MG63 (cell line): ENCODE measurements at regions not wholly inside any gene's neighbourhood (a gene's known extent, or its start where the extent isn't known, plus 50 kb on each side); places are given as distances from the start of the nearest gene placed in this dataset.
"Not testable (repeated sequence)": the region's sequence is repeated elsewhere in the genome, so short reads cannot be mapped to it uniquely, and the experiment has no call there.

Experiments
- DNase-seq: peaks from one replicate; pipeline ENCODE4 v3.0.0-alpha.2; 2020
- H3K27me3 ChIP-seq: fragments of 250-450 bp; sonication (Bioruptor Pico); 2 replicates; pipeline ENCODE4 v1.5.1; 2020; ENCODE audit warnings: mild to moderate bottlenecking, moderate library complexity
- H3K36me3 ChIP-seq: fragments of 250-450 bp; sonication (Bioruptor Pico); 2 replicates; pipeline ENCODE4 v1.5.1; 2020; ENCODE audit warnings: mild to moderate bottlenecking, moderate library complexity
- H3K4me3 ChIP-seq: fragments of 250-450 bp; sonication (Bioruptor Pico); 2 replicates; pipeline ENCODE4 v1.5.1; 2020; ENCODE audit warnings: mild to moderate bottlenecking, moderate library complexity
- H3K9me3 ChIP-seq: fragments of 250-450 bp; sonication (Bioruptor Pico); 2 replicates; pipeline ENCODE4 v1.5.1; 2020; ENCODE audit warnings: mild to moderate bottlenecking, moderate library complexity

GRCh38 chr1:38770516-38771173, 88.9 kb downstream of the RRAGC start:
- H3K36me3 ChIP-seq, DNase-seq, H3K4me3 ChIP-seq, H3K9me3 ChIP-seq, H3K27me3 ChIP-seq: not testable (repeated sequence)

- no peaks in the 10 kb centered on the region for H3K9me3 ChIP-seq
- DNase-seq, result no peak
Measured at GRCh38 chr1:38766125-38766524, 93.4 kb downstream of the RRAGC start.

DNA sequence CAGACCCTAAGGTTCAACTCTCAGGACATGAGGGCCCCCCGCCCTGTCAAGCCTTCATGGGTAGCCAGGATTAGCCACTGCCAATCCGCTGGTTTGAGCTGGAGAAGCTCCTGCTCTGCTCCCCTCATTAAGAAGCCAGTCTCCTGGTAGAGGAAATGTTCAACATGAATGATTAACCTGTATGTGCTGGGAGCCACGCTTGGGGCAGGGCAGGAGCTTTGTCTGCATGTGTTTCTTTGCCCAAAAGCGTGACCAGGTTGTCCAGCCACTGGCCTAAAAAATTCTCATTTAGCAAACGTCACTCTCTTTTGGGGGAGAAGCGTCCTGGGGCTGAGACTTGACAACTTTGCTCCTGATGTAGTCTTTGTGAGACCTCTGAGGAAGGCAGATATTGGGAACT, 96.5 kb downstream of the RRAGC start:
- DNase-seq, result no peak

More at GRCh38 chr1:38766125-38766524, 93.4 kb downstream of the RRAGC start:
- Histone ChIP-seq H3K36me3 (no peaks in the 10 kb centered on the region), H3K27me3 (no peaks in the 10 kb centered on the region), H3K4me3 (no peak overlapping the region)

DNA sequence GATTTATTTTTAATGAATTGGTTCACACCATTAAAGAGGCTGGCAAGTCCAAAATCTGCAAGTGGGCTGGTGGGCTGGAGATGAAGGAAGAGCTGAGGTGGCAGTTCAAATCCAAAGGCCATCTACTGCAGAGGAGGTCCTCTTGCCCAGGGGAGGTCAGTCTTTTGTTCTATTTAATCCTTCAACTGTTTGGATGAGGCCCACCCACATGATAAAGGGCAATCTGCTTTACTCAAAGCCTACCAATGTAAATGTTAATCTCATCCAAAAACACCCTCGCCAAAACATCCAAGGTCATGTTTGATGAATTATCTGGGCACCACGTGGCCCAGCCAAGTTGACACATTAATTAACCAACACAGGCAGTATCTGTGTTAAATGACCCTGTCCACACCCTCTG, 99.0 kb downstream of the RRAGC start:
- H3K9me3 ChIP-seq, result no peaks in the 10 kb centered on the region
- no peak overlapping the region for H3K4me3 ChIP-seq
- DNase-seq, result no peak
- no peaks in the 10 kb centered on the region for H3K27me3 ChIP-seq
- no peaks in the 10 kb centered on the region for H3K36me3 ChIP-seq

More for the DNA sequence above, 96.5 kb downstream of the RRAGC start:
- H3K9me3 ChIP-seq, result no peaks in the 10 kb centered on the region
- no peak overlapping the region for H3K4me3 ChIP-seq
- H3K27me3 ChIP-seq, result no peaks in the 10 kb centered on the region
- H3K36me3 ChIP-seq, result no peaks in the 10 kb centered on the region

- no peaks in the 10 kb centered on the region for H3K36me3 ChIP-seq
- DNase-seq, result no peak
Measured at GRCh38 chr1:38758820-38759219, 100.8 kb downstream of the RRAGC start.

DNA sequence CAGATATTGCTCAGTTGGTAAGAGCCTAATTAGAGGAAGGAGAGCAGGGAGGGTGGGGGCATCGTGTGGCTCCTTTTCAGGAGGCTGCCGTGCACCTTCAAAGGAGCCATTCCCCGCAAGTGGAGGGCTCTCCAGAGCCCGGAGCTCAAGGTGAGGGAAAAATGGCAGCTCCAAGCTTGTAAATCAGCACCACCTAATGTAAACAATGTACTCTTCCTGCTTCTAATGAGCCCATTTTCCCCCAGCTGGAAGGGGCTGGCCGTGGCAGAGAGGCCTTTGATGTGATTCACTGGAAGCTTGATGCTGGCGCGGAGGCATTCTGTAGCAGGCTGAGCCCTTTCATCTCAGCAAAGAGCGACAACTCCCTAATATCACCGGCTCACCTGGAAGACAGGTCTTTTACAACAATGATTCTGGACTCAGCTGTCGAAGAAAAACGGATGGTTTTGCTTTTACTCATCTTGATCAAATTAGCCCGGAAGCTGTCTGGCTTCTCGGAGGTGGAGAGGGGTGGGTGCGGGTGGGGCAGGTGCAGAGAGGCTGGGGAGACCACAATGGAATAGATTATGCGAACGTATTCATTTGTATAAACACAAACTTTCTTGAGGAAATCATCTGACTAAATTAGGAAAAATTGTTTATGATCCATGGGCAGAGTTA, 112.5 kb downstream of the RRAGC start:
- Histone ChIP-seq H3K9me3 (no peaks in the 10 kb centered on the region; the same call in 1 of the 2 replicates), H3K27me3 (no peaks in the 10 kb centered on the region; the same call in 1 of the 2 replicates), H3K4me3 (no peak overlapping the region), H3K36me3 (no peaks in the 10 kb centered on the region)
- DNase-seq, result no peak

More at GRCh38 chr1:38758820-38759219, 100.8 kb downstream of the RRAGC start:
- Histone ChIP-seq H3K27me3 (peaks cover 2% of the 10 kb centered on the region; the same call in 1 of the 2 replicates), H3K4me3 (no peak overlapping the region), H3K9me3 (no peaks in the 10 kb centered on the region)

DNA sequence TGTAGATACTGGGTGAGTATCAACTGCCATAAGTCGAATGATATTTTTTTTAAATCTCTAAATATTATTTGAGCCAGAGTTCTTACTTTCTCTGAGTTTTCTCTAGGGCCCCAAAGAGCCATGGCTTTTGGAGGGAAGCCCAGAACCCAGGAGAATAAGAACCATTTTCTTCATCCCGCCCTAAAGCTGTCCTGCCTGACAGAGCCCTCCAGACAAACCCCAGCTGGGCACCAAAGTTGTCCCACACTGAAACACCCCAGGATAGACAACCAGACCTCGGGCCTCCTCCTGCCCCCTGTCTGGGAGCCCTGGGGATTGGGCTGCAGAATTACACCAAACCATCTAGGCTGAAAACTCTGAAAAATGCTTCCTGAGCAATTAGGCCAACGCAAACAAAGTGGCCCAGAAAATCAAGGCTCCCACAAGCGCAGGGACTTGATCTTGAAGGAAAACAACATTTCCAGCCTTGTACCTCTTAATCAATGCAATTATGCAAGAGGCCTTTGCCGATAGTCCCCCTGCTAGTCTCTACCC, 113.1 kb downstream of the RRAGC start:
- Histone ChIP-seq H3K9me3 (no peaks in the 10 kb centered on the region; the same call in 1 of the 2 replicates), H3K4me3 (no peak overlapping the region), H3K36me3 (no peaks in the 10 kb centered on the region), H3K27me3 (no peaks in the 10 kb centered on the region)
- no peak for DNase-seq

- Histone ChIP-seq H3K9me3 (no peaks in the 10 kb centered on the region; the same call in 1 of the 2 replicates), H3K4me3 (no peak overlapping the region), H3K36me3 (no peaks in the 10 kb centered on the region), H3K27me3 (no peaks in the 10 kb centered on the region)
- no peak for DNase-seq
Measured at GRCh38 chr1:38745476-38746401, 113.8 kb downstream of the RRAGC start.

DNA sequence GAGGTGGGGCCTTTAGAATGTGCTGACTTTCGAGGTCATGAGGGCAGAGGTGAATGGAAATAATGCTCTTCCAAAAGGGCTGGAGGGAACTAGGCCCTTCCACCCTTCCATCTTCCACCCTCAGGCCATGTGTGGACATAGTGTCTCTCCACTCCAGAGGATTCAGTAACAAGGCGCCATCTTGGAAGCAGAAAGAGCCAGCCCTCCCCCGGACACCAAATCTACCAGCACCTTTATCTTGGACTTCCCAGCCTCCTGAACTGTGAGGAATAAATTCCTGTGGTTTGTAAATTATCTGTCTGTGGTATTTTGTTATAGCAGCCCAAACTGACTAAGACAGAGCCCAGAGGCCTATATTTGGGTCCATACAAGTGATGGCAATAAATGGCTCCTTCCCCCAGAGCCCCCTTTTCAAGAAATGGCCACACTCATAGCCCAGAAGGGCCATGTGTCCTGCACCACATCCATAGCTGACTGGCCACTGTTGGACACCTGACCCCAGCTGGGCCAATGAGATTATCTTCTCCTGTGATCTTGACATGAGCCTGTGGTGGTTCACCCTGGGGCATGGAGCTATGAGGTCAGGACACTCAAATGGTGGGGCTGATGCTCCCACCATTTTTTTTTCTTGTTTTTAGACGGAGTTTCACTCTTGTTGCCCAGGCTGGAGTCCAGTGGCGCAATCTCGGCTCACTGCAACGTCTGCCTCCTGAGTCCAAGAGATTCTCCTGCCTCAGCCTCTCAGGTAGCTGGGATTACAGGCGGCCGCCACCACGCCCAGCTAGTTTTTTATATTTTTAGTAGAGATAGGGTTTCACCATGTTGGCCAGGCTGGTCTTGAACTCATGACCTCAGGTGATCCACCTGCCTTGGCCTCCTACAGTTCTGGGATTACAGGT, 114.9 kb downstream of the RRAGC start:
- no peak overlapping the region for H3K4me3 ChIP-seq
- DNase-seq, result no peak
- H3K27me3 ChIP-seq, result no peaks in the 10 kb centered on the region
- H3K36me3 ChIP-seq, result no peaks in the 10 kb centered on the region
- H3K9me3 ChIP-seq, result no peaks in the 10 kb centered on the region

GRCh38 chr1:38743184-38743583, 116.4 kb downstream of the RRAGC start:
- H3K9me3 ChIP-seq, result no peaks in the 10 kb centered on the region

GRCh38 chr1:38741341-38741740, 118.2 kb downstream of the RRAGC start:
- Histone ChIP-seq H3K36me3 (no peaks in the 10 kb centered on the region), H3K4me3 (no peak overlapping the region), H3K27me3 (no peaks in the 10 kb centered on the region), H3K9me3 (no peaks in the 10 kb centered on the region)
- DNase-seq, result no peak

More at GRCh38 chr1:38743184-38743583, 116.4 kb downstream of the RRAGC start:
- H3K36me3 ChIP-seq, result no peaks in the 10 kb centered on the region
- H3K4me3 ChIP-seq, result no peak overlapping the region
- no peak for DNase-seq
- H3K27me3 ChIP-seq, result no peaks in the 10 kb centered on the region

DNA sequence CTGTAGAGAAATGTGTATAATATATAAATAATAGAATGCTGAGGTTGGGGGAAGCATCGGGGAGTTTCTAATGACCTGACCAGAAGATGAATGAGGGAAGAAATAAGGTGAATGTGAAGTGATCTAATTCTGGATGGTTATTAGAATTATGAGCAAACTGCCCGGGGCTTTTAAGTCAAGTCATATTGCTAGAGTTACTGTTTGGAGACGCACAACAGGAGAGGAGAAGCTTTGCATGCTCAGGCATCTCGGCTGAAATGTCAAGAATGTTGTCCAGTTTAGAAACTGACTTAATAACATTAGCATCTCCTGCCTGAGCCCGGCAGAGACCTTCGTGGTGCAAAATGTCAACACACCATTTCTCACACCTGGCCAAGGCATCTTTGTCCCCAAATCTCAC, 119.1 kb downstream of the RRAGC start:
- DNase-seq, result no peak
- Histone ChIP-seq H3K9me3 (no peaks in the 10 kb centered on the region), H3K36me3 (no peaks in the 10 kb centered on the region), H3K4me3 (no peak overlapping the region), H3K27me3 (no peaks in the 10 kb centered on the region)

DNA sequence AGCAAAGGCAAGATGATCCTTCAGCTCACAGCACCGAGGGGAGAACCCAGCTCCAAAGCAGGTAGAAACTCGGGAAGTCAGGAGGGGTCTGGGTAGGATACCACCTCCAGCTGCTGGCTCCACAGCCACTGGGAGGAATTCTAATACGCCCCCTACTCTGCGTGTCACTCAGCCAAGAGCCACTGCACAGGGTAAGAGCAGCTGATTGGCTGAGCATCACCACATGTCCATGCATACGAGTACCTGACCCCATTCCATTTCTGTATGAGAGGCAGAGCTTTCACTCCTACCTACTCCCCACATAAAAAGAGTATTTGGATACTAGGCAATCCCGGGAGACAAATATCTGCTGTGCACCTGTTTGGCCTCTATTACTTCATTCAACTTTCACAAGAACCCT, 121.4 kb downstream of the RRAGC start:
- no peaks in the 10 kb centered on the region for H3K9me3 ChIP-seq
- no peaks in the 10 kb centered on the region for H3K36me3 ChIP-seq
- no peak for DNase-seq
- H3K4me3 ChIP-seq, result no peak overlapping the region
- no peaks in the 10 kb centered on the region; the same call in 1 of the 2 replicates for H3K27me3 ChIP-seq

DNA sequence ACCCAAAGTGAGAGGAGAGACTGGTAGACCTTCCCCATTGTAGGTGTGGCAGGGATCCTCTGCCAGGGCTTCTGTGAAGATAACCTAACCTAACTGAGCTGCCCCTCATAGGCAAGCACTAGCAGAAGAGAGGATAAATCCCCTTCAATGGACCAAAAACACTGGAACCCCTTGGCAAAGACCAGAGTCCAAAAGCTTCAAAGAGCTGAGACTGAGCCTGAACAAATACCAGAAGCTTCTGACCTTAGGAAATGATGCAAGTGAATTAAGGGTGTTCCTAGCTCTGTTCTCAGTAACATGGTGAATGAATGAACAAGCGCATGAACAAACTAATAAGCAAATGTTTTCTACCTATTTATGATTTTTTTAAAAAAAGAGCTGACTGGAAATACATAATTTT, 123.2 kb downstream of the RRAGC start:
- Histone ChIP-seq H3K36me3 (no peaks in the 10 kb centered on the region), H3K27me3 (peaks cover 6% of the 10 kb centered on the region; the same call in 1 of the 2 replicates), H3K4me3 (no peak overlapping the region), H3K9me3 (no peaks in the 10 kb centered on the region)
- no peak for DNase-seq

GRCh38 chr1:38735651-38736161, 123.9 kb downstream of the RRAGC start:
- Histone ChIP-seq H3K9me3 (no peaks in the 10 kb centered on the region), H3K4me3 (no peak overlapping the region), H3K36me3 (no peaks in the 10 kb centered on the region), H3K27me3 (peaks cover 6% of the 10 kb centered on the region; the same call in 1 of the 2 replicates)
- peak; percentile 38 for DNase-seq

- H3K4me3 ChIP-seq, result no peak overlapping the region
- no peaks in the 10 kb centered on the region for H3K9me3 ChIP-seq
- DNase-seq, result no peak
- peaks cover 6% of the 10 kb centered on the region; the same call in 1 of the 2 replicates for H3K27me3 ChIP-seq
- H3K36me3 ChIP-seq, result no peaks in the 10 kb centered on the region
Measured at GRCh38 chr1:38733761-38734160, 125.8 kb downstream of the RRAGC start.
